ENCODE measurements at regions not wholly inside any gene's neighbourhood (a gene's known extent, or its start where the extent isn't known, plus 50 kb on each side); places are given as distances from the start of the nearest gene placed in this dataset.
"Not testable (repeated sequence)": the region's sequence is repeated elsewhere in the genome, so short reads cannot be mapped to it uniquely, and the experiment has no call there.

DNA sequence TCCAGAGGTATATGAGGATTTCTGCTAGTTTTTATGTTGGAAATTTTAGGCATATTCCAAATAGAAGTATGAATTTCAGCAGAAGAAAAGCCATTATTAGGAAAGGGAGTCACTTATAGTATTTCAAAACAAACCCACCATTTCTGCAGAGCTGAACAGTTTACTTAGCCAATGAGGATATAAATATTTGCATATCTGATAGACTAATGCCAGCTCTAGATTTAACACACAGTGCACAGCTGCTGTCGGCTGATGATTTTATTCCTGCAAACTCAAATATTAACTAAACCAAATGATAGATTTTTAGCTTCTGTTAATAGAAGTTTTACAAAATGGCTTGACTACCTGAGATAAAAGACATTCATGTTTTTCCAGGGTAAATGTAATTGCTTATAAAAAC, 375.8 kb upstream of the FANCL start:
- DNase-seq: no peak

DNA sequence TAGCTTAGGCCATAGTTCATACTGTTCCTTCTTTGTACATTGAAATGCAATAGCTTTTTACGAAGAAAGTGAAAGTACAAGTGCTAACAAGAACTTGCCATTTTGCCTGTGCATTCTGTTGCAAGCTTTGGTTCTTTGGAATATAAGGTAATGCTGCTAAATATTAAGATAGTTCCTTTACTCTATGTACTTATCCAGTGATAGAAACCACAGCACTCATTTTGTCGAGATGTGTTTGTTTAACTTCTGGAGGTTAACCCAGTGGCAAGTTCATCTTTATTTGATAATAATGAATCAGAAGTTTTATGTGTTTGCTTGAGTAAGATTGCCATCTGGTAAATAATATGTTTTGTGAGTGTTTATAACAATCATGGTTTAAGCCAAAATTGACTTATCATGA, 373.1 kb upstream of the FANCL start:
- no peak for DNase-seq

DNA sequence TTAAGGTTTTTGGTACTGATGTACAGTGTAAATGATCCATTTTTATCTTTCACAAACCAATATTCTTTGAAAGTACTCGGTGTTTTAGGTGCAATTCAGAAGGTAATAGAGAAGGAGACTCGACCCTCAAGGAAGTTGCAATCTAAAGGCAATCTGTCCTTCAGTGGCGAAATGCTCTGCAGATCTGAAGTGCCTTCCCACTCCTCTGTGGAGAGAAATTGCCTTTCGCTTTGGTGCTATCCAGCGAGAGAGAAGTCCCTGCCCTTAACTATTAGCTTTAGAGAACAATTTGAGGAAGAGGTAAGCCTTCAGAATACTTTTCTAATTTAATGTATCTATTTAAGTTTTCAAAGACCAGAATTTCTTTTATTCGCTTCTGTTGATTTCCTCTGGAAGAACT, 371.8 kb upstream of the FANCL start:
- DNase-seq: no peak

DNA sequence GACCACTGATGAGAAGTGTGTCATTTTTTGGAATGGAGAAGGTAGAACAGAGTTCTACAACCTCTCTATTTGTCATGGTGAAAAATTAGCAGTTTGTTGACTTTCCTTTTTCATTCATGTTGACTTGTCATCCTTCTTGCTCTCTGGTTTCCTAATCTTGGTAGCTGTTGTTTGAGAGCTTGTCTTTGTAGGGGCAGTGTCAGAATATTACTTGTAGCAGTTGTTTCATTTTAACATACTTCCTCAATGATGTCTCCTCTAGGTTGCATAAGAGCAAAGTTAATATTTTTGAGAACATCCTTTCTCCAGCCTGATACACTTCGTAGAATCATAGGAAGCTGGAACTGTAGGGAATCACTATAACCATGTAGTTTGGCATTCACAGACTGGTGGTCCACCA, 368.2 kb upstream of the FANCL start:
- DNase-seq: no peak

DNA sequence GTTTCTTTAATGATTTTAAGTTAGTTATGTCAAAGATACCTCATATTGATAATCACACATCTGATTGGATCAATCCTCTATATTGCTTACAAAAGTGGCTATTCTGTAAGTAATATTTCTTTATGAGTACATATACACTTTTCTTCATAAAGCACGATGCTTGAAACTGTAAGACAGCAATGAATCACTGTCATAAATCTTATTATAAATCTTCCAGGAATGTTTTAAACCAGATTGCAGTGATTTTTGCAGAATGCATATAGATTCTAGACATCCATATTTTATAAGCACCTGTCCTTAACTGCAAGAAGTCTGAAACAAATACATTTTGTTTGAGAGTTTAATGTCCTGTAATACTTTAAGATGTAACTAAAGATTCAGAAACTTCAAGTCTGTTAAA, 367.0 kb upstream of the FANCL start:
- DNase-seq: no peak

DNA sequence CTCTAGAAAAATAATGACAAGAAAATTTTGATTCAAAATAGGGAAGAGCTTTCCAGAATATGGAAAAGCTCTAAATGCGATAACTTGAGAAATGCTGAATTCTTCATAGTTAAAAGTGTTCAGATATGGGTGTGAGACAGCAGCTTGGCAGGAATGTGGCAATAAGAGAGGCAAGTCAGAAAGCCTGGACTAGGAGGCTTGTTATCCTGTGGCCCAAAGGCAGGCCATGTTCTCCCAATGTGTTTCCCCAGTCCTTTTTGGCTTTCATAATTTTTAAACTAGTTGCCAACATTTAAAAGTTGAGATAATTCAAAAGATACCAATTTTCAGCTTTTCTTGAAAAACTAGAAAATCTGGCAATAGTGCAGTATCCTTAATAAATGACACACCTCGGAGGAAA, 366.3 kb upstream of the FANCL start:
- no peak for DNase-seq

DNA sequence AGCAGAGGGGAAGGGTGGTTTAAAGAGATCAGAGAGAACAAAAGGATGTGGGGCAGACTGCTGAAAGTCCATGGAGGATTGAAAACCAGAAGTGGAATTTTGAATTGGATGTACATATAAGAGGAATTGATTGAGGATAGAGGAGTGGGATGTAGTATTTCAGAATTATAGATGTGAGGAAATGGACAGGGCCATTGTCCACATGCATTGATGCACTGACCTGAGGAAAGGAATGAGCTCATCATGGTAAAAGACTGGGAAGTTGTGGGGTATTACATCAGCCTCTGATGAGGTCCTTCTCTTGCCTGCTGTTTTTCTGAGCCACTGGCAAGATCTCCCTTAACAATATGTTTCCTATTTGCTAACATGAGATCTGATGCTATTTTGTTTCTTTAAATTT, 365.7 kb upstream of the FANCL start:
- DNase-seq: no peak

DNA sequence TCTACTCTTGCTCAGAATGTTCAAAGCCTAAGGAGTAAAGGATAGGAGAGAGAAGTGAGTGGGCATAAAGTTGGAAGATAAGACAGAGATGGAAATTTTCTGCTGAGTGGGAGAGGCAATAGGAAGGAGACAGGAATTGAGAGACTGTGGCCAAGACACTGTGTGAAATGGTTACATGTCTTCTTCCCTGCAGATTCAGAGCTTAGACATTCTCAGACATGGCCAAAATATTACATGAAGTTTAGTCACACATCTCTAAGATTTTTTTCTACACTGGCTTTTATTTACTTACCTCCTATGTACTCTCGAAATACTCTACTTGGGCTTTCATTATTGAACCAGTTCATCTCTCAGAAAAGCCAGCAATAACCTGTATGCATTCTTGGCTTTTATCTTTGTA, 363.0 kb upstream of the FANCL start:
- no peak for DNase-seq

DNA sequence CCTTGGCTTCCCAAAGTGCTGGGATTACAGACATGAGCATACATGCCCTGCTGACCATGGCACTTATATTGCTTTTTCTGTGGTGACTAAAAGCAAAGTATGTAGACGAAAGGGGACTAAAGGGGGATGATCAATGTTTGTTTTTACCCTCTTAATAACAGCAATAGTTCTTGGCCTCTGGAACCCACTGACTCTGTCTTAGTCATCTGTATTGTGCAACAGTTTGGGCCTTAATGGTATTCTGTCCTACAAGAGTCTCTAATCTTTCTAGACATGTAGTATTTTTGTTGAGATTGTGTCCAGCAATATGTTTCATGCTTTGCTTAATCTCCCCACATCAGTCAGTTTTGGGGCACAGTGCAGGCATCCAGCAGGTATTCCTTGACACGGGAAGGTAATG, 359.9 kb upstream of the FANCL start:
- no peak for DNase-seq

DNA sequence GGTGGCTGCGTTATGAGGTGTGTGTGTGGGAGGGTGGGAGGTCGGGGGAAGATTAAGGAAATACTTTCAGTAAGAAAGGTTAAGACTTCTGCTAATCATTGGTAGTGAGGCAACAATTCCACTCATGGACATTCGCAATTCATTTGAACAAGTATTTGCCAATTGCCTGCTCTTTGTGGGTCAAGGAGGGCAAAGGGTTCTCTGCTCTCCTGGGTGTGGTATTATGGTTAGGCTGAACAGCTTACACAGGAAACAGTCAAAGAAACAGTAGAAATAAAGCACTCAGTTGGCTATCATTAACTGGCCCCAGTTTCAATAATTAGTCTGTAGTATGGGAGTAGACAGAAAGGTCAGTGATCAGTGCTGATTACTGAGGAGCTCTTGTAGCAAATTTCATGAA, 357.0 kb upstream of the FANCL start:
- no peak for DNase-seq

DNA sequence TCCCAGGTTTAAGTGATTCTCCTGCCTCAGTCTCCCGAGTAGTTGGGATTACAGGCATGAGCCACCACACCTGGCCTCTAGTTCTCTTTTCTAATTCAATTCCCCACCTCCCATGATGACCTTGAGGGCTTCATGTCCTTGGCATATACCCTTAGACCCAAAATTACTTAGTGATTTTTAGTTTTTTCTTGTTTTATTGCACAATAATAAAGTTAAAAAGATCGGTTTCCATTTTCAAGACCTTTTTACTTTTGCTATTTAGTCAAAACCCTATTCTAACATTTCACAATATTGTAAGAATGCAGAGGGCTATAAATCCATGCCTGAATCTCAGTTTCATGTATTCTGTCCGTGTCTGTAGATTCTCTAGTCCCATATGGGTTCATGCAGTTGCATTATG, 354.6 kb upstream of the FANCL start:
- no peak for DNase-seq

DNA sequence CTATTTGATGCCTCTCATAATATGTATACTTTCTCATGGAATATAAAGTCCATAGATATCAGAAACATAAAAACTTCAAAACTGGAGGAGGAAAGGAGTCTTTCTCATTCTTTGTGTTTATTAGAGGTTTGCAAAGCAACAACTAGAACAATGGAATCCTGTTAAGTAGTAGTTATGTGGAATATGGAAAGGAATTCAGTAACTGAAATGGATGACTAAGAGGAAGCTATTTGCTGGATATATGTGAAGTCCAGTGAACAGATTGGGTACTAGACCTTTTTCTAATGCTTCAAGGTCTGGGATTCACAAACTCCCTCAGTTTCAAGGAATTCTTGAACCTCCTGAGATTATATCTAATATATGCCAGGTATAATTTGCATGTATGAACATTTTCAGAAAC, 353.6 kb upstream of the FANCL start:
- DNase-seq: no peak

DNA sequence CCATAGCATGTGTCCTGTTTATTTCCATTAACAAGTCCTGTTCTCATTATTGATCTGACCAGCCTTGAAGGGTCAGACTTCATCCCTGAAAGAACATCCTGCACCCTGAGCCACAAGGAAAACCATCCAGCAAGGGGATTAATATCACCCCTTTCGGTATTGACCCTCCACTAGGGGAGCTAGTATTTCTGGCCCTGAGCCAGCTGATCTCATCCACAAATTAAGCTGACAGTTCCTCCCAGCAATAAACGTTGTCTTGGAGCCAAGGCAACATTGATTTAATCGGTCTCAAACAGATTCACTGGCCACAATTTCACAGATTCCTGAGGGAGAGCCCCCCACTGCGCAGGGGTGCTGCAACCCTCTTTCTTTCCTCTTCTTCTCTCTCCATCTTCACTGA, 353.1 kb upstream of the FANCL start:
- DNase-seq: no peak

DNA sequence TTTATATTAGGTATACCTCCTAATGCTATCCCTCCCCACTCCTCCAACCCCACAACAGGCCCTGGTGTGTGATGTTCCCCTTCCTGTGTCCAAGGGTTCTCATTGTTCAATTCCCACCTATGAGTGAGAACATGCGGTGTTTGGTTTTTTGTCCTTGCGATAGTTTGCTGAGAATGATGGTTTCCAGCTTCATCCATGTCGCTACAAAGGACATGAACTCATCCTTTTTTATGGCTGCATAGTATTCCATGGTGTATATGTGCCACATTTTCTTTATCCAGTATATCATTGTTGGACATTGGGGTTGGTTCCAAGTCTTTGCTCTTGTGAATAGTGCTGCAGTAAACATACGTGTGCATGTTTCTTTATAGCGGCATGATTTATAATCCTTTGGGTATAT, 345.1 kb upstream of the FANCL start:
- not testable (repeated sequence) for DNase-seq

DNA sequence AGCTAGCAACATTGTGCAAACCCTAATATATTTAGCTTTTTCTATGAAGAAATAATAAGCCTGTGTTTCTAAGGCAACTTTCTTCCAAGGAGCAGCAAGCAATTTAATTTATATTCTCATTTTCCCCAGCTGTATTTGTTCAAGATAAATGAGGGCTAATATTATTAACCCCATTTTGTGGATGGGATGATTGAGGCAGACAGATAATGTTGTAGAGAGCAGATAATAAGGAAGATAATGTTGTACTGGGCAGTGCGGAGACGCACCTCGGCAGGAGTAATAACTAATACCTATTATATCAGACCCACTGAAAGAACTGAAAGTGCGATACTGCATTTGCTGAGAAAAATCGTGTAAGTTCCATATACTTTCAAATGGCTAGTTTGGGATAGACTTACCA, 344.1 kb upstream of the FANCL start:
- no peak for DNase-seq

DNA sequence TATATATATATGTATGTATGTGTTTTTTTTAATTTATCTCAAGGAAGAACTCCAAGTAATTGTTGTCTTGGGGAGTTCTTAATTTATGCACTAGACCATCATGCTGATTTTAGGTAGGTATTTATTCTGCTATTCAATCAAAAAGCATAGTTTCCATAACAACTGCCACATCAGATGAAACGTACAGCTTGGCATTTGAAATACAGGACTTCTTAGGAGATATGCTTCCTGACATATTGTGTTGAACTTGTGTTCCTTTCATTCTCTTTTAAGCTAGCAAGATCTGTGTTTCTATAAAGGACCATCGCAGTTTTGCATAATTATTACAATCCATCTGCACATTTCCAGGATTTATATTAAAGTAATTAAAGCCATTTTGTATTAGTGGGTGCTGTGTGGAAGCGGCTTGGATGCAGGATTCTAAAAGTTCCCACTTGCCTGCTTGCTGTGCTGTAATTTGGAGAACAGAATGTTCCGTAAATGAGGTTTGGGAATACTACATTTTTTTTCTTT, 343.5 kb upstream of the FANCL start:
- no peak for DNase-seq

DNA sequence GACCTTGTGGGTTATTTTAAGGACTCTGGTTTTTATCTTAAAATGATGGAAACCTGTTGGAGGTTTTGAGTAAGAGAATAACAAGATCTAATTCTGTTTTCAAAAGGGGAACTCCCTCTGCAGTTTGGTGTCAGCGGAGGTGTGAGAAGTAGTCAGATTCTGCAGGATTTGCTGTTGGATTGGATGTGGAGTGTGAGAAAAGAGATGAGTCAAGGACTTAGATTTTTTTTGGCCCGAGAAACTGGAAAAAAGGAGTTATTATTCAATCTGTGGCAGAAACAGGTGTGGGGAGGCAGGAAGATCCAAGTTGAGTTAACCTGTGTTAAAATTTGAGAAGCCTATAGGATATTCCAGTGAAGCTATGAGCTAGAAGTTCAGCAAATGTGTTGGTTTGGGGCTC, 337.2 kb upstream of the FANCL start:
- no peak for DNase-seq

DNA sequence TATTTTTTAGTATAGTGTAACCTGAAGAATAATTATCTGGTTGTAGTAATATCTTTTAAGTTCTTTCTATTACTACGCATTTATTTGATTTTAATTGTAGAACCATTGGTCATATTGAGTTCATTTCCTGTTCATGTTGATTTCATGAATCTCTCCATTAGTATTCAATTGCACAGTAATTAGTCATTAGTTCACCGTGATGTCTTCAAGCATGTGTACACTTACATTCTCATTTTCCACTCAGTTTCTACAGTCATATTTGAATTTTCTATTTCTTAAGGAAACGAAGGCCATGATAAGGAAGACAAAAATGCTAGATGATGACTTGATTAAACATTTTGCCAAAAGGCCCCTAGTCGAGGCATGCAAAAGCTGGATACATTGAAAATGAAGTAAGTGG, 333.7 kb upstream of the FANCL start:
- no peak for DNase-seq

DNA sequence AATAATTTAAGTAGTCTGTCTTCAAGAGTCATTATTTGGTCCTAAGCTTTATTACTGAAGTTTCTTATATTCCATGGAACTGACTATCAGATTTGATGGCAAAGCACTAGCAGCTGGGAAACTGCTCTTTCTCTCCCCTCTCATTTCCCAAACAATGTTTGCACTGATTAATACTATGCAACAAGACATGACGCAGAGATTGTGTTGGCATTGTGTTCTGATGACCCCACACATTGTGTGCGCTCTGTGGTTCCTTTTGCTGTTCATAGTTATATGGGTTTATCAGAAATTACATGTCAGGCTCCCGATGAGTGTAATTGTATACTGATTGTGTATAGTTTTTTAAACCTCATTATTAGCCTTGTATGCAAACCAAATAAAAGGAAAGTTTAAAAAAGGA, 331.6 kb upstream of the FANCL start:
- DNase-seq: no peak

DNA sequence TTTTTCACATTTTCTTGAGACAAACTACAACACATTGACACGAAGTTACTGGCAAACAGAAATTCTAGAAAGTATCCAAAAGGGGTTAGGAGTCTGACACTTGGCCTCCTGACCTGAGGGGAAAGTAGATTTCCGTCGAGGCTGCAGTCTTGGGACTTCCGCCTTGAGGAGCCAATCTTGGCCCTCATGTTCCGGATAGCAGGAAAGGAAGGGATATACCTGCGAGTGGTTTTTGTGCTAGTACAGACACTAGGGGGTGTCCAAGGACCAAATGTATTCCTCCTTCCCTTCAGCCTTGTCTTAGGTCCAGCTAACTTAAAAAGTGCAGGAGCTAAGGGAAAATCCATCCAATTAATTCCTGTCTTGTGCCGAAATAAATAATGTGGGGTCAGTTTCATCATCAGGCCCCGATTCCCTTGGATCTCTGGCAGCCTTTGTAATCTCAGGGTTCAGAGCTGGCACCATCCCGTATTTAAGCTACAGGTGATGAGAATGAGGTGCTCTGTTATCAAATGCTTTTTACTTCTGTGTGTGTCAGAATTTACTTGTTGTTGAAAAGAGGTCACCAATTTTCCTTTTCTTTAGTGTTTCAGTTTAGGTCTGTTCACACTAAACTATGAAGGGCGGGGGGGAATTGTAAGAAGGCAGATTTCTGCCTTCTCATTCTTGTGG, 330.2 kb upstream of the FANCL start:
- peak; percentile 49 for DNase-seq

DNA sequence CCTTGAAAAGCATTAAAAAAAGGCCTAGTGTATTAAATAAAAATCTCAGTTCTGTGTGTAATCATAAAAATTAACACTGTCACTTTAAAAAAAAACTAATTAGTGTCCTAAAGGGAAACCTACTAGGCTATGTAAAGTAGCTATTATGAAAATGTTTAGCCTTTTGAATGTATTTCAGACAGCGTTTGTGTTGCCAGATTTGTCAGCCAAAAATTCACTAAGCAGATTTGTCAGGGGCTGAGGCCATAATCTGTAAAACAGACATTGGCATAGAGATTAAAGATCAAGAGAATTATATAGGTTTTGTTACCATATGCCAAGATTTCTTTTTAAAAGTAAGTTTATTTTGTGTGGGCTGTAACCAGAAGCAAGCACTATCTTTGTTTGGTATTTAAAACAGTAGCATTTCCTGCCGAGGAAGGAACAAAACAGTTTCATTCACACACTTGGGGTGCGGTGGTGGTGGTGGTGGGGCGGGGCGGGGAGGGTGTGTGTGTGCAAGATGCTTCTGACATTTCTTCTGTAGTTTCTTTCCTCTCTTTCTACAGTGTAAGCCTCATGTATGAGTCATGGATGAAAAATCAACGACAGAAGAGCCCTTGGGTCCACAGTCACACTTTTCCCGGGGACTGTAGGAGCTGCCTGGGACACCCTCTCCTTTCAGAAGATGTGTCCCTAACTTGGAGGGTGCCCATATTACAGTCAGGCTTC, 328.5 kb upstream of the FANCL start:
- no peak for DNase-seq

DNA sequence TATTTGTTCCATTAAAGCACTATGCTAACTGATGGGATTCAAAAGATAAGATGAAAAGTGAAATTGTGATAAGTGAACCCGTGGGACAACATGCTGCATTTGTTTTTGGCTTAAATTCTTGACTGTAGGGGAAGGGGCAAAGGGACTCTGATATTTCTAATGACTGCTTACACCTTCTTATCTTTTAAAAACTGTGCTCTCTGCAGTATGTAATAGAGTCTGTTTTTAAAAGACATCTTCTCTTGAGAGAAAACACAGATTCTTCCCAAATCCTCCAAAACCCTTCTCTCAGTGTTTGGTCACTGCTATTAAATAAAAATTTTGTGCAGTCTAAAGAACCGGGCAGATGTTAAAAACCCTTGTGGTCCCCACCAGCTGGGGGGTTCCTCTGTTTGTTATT, 327.8 kb upstream of the FANCL start:
- no peak for DNase-seq

DNA sequence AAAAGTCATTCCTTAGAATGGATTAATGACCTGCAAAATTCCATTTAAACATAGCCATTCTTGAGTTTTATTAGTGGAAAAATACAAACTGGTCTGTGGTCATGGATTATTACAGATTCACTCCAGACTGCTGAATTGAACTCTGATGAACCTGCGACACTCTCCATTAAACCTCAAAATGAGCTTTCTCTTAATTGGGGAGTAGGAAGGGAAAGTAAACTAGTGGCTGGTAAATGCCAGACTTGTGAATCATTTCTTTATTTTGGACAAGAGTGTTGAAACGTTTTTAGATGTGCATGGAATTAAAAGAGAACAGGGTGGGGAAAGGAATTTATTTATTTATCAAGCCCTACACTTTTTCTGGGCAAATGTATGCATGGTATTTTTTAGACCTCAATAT, 321.2 kb upstream of the FANCL start:
- no peak for DNase-seq

DNA sequence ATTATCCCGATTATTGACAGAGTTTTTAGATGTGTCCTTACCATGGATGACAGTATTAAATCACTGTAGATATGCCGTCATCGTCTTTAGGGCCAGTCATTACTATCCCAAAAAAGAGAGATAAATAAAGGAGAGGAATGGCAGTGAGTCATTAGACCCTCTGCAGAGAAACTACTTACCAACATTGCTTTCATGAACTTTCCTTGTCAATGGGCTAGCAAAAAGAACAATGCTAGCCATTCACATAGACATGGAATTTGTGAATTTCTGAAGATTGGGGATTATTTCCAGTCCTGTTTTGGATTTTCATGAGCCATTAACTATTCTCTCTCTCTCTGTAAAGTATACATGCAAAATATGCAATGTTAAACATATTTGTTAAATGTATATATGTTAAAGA, 319.4 kb upstream of the FANCL start:
- no peak for DNase-seq

DNA sequence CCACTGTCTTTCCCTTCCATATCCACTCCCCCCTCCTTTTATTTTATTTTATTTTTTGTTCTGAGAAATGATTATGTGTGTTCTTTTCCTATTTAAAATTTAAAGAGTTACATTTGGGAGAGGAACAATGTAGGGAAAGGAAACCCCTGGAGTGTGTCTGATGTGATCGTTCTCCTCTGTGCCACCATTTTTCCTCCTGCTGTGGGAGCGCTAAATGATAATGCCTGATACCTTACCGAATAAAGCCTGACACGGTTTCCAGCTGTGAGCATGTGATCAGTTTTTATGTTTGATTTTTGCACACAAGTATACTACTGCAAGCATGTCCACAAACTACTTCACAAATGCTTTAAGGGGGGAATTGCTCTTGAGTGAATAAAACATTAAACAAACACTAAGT, 317.8 kb upstream of the FANCL start:
- no peak for DNase-seq
